HK-2 (cell line): ENCODE measurements at regions not wholly inside any gene's neighbourhood (a gene's known extent, or its start where the extent isn't known, plus 50 kb on each side); places are given as distances from the start of the nearest gene placed in this dataset.

Experiments used
- DNase-seq: peaks from one replicate; pipeline ENCODE4 v3.0.0-alpha.2; 2018; ENCODE audit not compliant: unreplicated experiment

- no peak for DNase-seq
Observed at GRCh38 chr6:90918361-90918760, 331.5 kb upstream of the MAP3K7 start.

- DNase-seq: no peak
Observed at GRCh38 chr6:90917376-90917775, 330.5 kb upstream of the MAP3K7 start.

GRCh38 chr6:90916968-90917367, 330.1 kb upstream of the MAP3K7 start:
- no peak for DNase-seq

- no peak for DNase-seq
Observed at GRCh38 chr6:90915224-90915915, 328.5 kb upstream of the MAP3K7 start.

- no peak for DNase-seq
Observed at GRCh38 chr6:90914312-90914711, 327.4 kb upstream of the MAP3K7 start.

GRCh38 chr6:90913266-90913960, 326.5 kb upstream of the MAP3K7 start:
- DNase-seq: no peak

GRCh38 chr6:90911642-90912041, 324.8 kb upstream of the MAP3K7 start:
- no peak for DNase-seq

GRCh38 chr6:90910893-90911292, 324.0 kb upstream of the MAP3K7 start:
- DNase-seq: no peak

- no peak for DNase-seq
Observed at GRCh38 chr6:90907931-90908655, 321.2 kb upstream of the MAP3K7 start.

- no peak for DNase-seq
Observed at GRCh38 chr6:90905351-90905750, 318.5 kb upstream of the MAP3K7 start.

- no peak for DNase-seq
Observed at GRCh38 chr6:90900034-90900433, 313.2 kb upstream of the MAP3K7 start.

GRCh38 chr6:90898763-90899162, 311.9 kb upstream of the MAP3K7 start:
- DNase-seq: no peak

GRCh38 chr6:90896075-90896547, 309.2 kb upstream of the MAP3K7 start:
- no peak for DNase-seq

- no peak for DNase-seq
Observed at GRCh38 chr6:90895299-90896074, 308.6 kb upstream of the MAP3K7 start.

- DNase-seq: no peak
Observed at GRCh38 chr6:90894285-90895130, 307.6 kb upstream of the MAP3K7 start.

- DNase-seq: no peak
Observed at GRCh38 chr6:90893400-90893799, 306.5 kb upstream of the MAP3K7 start.

- no peak for DNase-seq
Observed at GRCh38 chr6:90892271-90892670, 305.4 kb upstream of the MAP3K7 start.

- DNase-seq: no peak
Observed at GRCh38 chr6:90891355-90891754, 304.5 kb upstream of the MAP3K7 start.

- DNase-seq: no peak
Observed at GRCh38 chr6:90890683-90891330, 303.9 kb upstream of the MAP3K7 start.

GRCh38 chr6:90887764-90888163, 300.9 kb upstream of the MAP3K7 start:
- DNase-seq: no peak
